ENCODE measurements at regions not wholly inside any gene's neighbourhood (a gene's known extent, or its start where the extent isn't known, plus 50 kb on each side); places are given as distances from the start of the nearest gene placed in this dataset.

DNA sequence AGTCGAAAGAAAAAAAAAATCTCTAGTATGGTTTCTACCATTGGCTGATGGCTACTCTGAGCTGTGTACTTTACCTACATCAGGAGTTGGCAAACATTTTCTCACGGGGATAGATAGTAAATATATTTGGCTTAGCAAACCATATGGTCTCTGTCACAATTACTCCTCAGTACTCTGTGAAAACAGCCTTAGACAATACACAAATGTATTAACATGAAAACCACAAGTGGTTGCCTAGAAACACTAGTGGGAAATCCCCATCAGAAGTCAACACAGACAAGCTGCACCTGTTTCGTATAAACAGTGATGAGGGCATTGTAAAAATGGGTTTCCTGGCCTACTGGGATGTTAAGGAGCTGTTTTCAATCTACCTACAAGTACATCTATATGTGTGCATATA lies 84.6 kb upstream of the NAV3 start:
- TF ChIP-seq, protein P1, sequence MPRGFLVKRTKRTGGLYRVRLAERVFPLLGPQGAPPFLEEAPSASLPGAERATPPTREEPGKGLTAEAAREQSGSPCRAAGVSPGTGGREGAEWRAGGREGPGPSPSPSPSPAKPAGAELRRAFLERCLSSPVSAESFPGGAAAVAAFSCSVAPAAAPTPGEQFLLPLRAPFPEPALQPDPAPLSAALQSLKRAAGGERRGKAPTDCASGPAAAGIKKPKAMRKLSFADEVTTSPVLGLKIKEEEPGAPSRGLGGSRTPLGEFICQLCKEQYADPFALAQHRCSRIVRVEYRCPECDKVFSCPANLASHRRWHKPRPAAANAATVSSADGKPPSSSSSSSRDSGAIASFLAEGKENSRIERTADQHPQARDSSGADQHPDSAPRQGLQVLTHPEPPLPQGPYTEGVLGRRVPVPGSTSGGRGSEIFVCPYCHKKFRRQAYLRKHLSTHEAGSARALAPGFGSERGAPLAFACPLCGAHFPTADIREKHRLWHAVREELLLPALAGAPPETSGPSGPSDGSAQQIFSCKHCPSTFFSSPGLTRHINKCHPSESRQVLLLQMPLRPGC (tag by site-specific recombination; IDR thresholded peaks at IDR 0.05), result no peak
- no peak for TF ChIP-seq ZNF776 (tag by site-specific recombination; IDR thresholded peaks at IDR 0.05; ENCODE audit: borderline replicate concordance)
- no peak for TF ChIP-seq ZNF239 (tag by site-specific recombination; IDR thresholded peaks at IDR 0.05)
- TF ChIP-seq ZNF768 (tag by site-specific recombination; IDR thresholded peaks at IDR 0.05), result no peak
- TF ChIP-seq, protein P2, sequence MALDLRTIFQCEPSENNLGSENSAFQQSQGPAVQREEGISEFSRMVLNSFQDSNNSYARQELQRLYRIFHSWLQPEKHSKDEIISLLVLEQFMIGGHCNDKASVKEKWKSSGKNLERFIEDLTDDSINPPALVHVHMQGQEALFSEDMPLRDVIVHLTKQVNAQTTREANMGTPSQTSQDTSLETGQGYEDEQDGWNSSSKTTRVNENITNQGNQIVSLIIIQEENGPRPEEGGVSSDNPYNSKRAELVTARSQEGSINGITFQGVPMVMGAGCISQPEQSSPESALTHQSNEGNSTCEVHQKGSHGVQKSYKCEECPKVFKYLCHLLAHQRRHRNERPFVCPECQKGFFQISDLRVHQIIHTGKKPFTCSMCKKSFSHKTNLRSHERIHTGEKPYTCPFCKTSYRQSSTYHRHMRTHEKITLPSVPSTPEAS (tag by site-specific recombination; IDR thresholded peaks at IDR 0.05), result no peak
- no peak for TF ChIP-seq CTCF (tag by site-specific recombination; IDR thresholded peaks at IDR 0.05)

All from HEK293 (cell line).